Spleen (tissue), 7 donors: ENCODE measurements at regions not wholly inside any gene's neighbourhood (a gene's known extent, or its start where the extent isn't known, plus 50 kb on each side); places are given as distances from the start of the nearest gene placed in this dataset.

Experiments used
- POLR2A ChIP-seq, 3 donors: fragments of 450-650 bp; IDR thresholded peaks; one replicate each; pipeline ENCODE4 v1.5.1; 2017; ENCODE audit warnings: antibody characterized with exemption in 3 of 3, mild to moderate bottlenecking in 1 of 3
- POLR2AphosphoS5 ChIP-seq, 3 donors: sonication (generic); formaldehyde crosslinking; IDR thresholded peaks; one replicate each; pipeline ENCODE4 v1.5.1; 2017; ENCODE audit warnings: antibody characterized with exemption in 3 of 3
- TF ChIP-seq, protein P1 (sequence below), 11 experiments: fragments of 200-600 bp in 7 of 11; fragments of 450-650 bp in 4 of 11; sonication (generic) in 4 of 11; IDR thresholded peaks in 8 of 11; conservative IDR thresholded peaks in 3 of 11; 1 replicate in 7 of 11; 2 replicates in 4 of 11; pipeline versions ENCODE4 v1.4.0 to v1.8.0; 2016 to 2021; ENCODE audit warnings: antibody characterized with exemption in 11 of 11, inconsistent platforms in 4 of 11, mild to moderate bottlenecking in 1 of 11
- donor health status: DM: no; HTN: no; CAD: no; lungs with moderate emphysema.
- donor health status: DM: no; HTN: no; CAD: no.
- donor health status: DM: no; HTN: no; CAD: no.

DNA sequence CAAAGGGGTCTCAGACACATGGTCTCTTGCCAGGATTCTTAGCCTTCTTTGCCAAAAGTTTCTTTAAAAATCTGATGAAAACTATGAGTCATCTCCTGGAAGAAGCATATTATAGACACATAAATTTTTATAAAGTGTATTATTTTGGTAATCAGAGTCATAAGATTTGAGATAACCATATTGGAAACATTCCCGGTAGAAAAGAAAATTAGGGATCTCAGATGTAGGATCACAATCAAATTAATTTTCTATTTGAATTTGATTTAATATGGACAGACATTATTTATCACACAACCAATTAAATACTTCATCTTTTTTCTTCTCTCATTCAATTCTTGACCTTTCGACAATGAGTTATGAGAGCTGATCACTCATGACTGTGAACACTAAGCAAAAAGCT lies 347.7 kb upstream of the CDH8 start:
- TF ChIP-seq, protein P1, sequence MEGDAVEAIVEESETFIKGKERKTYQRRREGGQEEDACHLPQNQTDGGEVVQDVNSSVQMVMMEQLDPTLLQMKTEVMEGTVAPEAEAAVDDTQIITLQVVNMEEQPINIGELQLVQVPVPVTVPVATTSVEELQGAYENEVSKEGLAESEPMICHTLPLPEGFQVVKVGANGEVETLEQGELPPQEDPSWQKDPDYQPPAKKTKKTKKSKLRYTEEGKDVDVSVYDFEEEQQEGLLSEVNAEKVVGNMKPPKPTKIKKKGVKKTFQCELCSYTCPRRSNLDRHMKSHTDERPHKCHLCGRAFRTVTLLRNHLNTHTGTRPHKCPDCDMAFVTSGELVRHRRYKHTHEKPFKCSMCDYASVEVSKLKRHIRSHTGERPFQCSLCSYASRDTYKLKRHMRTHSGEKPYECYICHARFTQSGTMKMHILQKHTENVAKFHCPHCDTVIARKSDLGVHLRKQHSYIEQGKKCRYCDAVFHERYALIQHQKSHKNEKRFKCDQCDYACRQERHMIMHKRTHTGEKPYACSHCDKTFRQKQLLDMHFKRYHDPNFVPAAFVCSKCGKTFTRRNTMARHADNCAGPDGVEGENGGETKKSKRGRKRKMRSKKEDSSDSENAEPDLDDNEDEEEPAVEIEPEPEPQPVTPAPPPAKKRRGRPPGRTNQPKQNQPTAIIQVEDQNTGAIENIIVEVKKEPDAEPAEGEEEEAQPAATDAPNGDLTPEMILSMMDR (IDR thresholded peaks at IDR 0.05 in 8 of 11, conservative IDR thresholded peaks at IDR 0.05 in 3 of 11), result no peak
- TF ChIP-seq POLR2A (IDR thresholded peaks at IDR 0.05), result no peak
- TF ChIP-seq POLR2AphosphoS5 (IDR thresholded peaks at IDR 0.05), result no peak
